Neural progenitor cell (in vitro differentiated cells): ENCODE measurements at regions not wholly inside any gene's neighbourhood (a gene's known extent, or its start where the extent isn't known, plus 50 kb on each side); places are given as distances from the start of the nearest gene placed in this dataset.

ENCODE experiments used
- DNase-seq: peaks from one replicate; pipeline ENCODE4 v3.0.0-alpha.2; 2016; ENCODE audit warnings: low spot score
- H2AFZ ChIP-seq: fragments of 200-600 bp; sonication (generic); replicated peaks from 2 replicates; pipeline ENCODE4 v1.6.1; 2016; ENCODE audit warnings: antibody characterized with exemption
- H3F3A ChIP-seq: fragments of 200-600 bp; sonication (generic); 2 replicates; pipeline ENCODE4 v1.6.1; 2016; ENCODE audit warnings: antibody characterized with exemption, low read depth
- H3K27ac ChIP-seq: fragments of 200-600 bp; sonication (generic); 2 replicates; pipeline ENCODE4 v1.5.1; 2016; ENCODE audit warnings: mild to moderate bottlenecking
- H3K27me3 ChIP-seq: fragments of 200-600 bp; sonication (generic); 2 replicates; pipeline ENCODE4 v1.6.1; 2016; ENCODE audit warnings: mild to moderate bottlenecking, moderate library complexity
- H3K36me3 ChIP-seq: fragments of 200-600 bp; sonication (generic); 2 replicates; pipeline ENCODE4 v1.5.1; 2016
- H3K4me1 ChIP-seq: fragments of 200-600 bp; sonication (generic); 2 replicates; pipeline ENCODE4 v1.6.1; 2016; ENCODE audit warnings: mixed run types
- H3K4me2 ChIP-seq: fragments of 200-600 bp; sonication (generic); 2 replicates; pipeline ENCODE4 v1.6.1; 2016
- H3K4me3 ChIP-seq: fragments of 200-600 bp; sonication (generic); 2 replicates; pipeline ENCODE4 v1.5.1; 2016
- H3K79me2 ChIP-seq: fragments of 200-600 bp; sonication (generic); 2 replicates; pipeline ENCODE4 v1.6.1; 2016; ENCODE audit warnings: low read depth
- H3K9ac ChIP-seq: fragments of 200-600 bp; sonication (generic); 2 replicates; pipeline ENCODE4 v1.6.1; 2016
- H3K9me3 ChIP-seq: fragments of 200-600 bp; sonication (generic); 2 replicates; pipeline ENCODE4 v1.5.1; 2016; ENCODE audit warnings: low read depth
- H4K20me1 ChIP-seq: fragments of 200-600 bp; sonication (generic); 2 replicates; pipeline ENCODE4 v1.6.1; 2016; ENCODE audit warnings: low read depth
- H3K27ac Mint-ChIP-seq: 3 replicates; pipeline ENCODE4 v1.8.0; 2021; ENCODE audit warnings: mixed read lengths
- H3K27me3 Mint-ChIP-seq: 2 replicates; pipeline ENCODE4 v1.8.0; 2022; ENCODE audit warnings: low read depth, mild to moderate bottlenecking, inconsistent platforms, moderate library complexity, mixed read lengths; ENCODE audit not compliant: insufficient read depth
- H3K36me3 Mint-ChIP-seq: 3 replicates; pipeline ENCODE4 v1.8.0; 2021; ENCODE audit warnings: mixed read lengths
- H3K4me1 Mint-ChIP-seq: 3 replicates; pipeline ENCODE4 v1.8.0; 2021; ENCODE audit warnings: mixed read lengths
- H3K4me3 Mint-ChIP-seq: 3 replicates; pipeline ENCODE4 v1.8.0; 2021; ENCODE audit warnings: mild to moderate bottlenecking, moderate library complexity, mixed read lengths
- H3K9me3 Mint-ChIP-seq: 3 replicates; pipeline ENCODE4 v1.8.0; 2020; ENCODE audit warnings: mixed read lengths
- EZH2 ChIP-seq: fragments of 200-600 bp; sonication (generic); IDR thresholded peaks from 2 replicates; pipeline ENCODE4 v1.6.1; 2017; ENCODE audit warnings: antibody characterized with exemption, mild to moderate bottlenecking, moderate library complexity
- EZH2phosphoT487 ChIP-seq: fragments of 200-600 bp; sonication (generic); IDR thresholded peaks from 2 replicates; pipeline ENCODE4 v1.6.1; 2017; ENCODE audit warnings: antibody characterized with exemption
- TF ChIP-seq, protein P1 (sequence below): fragments of 200-600 bp; sonication (generic); IDR thresholded peaks from 2 replicates; pipeline ENCODE4 v1.5.1; 2017; ENCODE audit warnings: antibody characterized with exemption, mild to moderate bottlenecking

DNA sequence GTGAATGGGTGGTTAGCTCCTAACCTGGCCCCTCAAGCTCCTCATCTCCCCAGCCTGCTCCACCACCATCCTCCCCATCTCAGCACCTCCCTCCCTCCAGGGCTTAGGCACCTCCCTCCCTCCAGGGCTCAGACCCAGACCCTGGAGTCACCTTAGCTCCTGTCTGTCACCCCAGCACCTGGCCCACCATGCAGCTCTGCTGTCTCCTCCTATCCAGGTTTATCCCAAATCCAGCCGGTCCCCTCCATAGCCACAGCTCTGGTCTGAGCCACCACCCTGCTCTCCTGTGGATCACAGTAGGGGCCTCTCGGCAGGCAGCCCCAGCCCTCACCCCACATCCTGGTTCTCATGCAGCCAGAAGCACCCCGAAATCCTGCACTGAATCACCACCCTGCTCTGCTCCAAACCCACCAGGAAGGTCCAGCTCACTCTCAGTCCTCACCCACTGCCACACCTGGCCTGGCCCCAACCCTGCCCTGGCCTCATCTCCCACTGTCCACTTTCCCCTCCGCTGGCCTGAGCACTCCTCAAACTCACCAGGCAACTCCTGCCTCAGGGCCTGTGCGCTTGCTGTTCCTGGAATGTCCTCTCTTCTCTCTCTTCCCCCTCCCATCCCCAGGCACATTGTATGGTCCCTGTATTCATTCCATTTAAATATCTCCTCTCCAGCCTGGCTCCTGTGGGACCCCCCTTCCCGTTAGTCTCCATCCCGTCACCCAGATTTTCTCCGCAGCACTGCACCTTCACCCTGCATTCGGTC, 62.6 kb downstream of the DIO3 start:
- TF ChIP-seq, protein P1, sequence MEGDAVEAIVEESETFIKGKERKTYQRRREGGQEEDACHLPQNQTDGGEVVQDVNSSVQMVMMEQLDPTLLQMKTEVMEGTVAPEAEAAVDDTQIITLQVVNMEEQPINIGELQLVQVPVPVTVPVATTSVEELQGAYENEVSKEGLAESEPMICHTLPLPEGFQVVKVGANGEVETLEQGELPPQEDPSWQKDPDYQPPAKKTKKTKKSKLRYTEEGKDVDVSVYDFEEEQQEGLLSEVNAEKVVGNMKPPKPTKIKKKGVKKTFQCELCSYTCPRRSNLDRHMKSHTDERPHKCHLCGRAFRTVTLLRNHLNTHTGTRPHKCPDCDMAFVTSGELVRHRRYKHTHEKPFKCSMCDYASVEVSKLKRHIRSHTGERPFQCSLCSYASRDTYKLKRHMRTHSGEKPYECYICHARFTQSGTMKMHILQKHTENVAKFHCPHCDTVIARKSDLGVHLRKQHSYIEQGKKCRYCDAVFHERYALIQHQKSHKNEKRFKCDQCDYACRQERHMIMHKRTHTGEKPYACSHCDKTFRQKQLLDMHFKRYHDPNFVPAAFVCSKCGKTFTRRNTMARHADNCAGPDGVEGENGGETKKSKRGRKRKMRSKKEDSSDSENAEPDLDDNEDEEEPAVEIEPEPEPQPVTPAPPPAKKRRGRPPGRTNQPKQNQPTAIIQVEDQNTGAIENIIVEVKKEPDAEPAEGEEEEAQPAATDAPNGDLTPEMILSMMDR: no peak
- peak overlapping the region; percentile 18 for H3K4me2 ChIP-seq
- Mint-ChIP-seq H3K4me3 (peak overlapping the region; percentile 3), H3K9me3 (no peaks in the 10 kb centered on the region), H3K27ac (peak overlapping the region; percentile 80), H3K4me1 (peaks cover 26% of the 10 kb centered on the region), H3K36me3 (no peaks in the 10 kb centered on the region), H3K27me3 (peaks cover 26% of the 10 kb centered on the region)
- H3K27ac ChIP-seq: no peak overlapping the region
- H3K4me1 ChIP-seq: peaks cover 17% of the 10 kb centered on the region
- DNase-seq: peak; percentile 33
- no peaks in the 10 kb centered on the region for H3K36me3 ChIP-seq
- no peaks in the 10 kb centered on the region for H3F3A ChIP-seq
- H3K9ac ChIP-seq: no peak overlapping the region
- H3K79me2 ChIP-seq: no peaks in the 10 kb centered on the region
- peak overlapping the region; percentile 85 for H2AFZ ChIP-seq
- H3K9me3 ChIP-seq: no peaks in the 10 kb centered on the region
- no peak overlapping the region for H3K4me3 ChIP-seq
- H4K20me1 ChIP-seq: no peaks in the 10 kb centered on the region
- peaks cover 4% of the 10 kb centered on the region for H3K27me3 ChIP-seq

GRCh38 chr14:101624536-101624935, 63.2 kb downstream of the DIO3 start:
- peak; percentile 45 for DNase-seq
- TF ChIP-seq EZH2 (no peak), EZH2phosphoT487 (no peak)
- TF ChIP-seq, protein P1: no peak
- peak overlapping the region; percentile 80 for H3K27ac Mint-ChIP-seq
- Histone ChIP-seq H3K27ac (no peak overlapping the region), H4K20me1 (no peaks in the 10 kb centered on the region), H3K4me2 (peak overlapping the region; percentile 18), H3K79me2 (no peaks in the 10 kb centered on the region), H3F3A (no peaks in the 10 kb centered on the region), H3K9me3 (no peaks in the 10 kb centered on the region), H2AFZ (peak overlapping the region; percentile 85), H3K4me3 (no peak overlapping the region), H3K4me1 (peaks cover 17% of the 10 kb centered on the region), H3K9ac (no peak overlapping the region), H3K27me3 (peaks cover 10% of the 10 kb centered on the region), H3K36me3 (no peaks in the 10 kb centered on the region)
- peaks cover 26% of the 10 kb centered on the region for H3K4me1 Mint-ChIP-seq
- H3K27me3 Mint-ChIP-seq: peaks cover 23% of the 10 kb centered on the region
- no peaks in the 10 kb centered on the region for H3K36me3 Mint-ChIP-seq
- no peaks in the 10 kb centered on the region for H3K9me3 Mint-ChIP-seq
- H3K4me3 Mint-ChIP-seq: peak overlapping the region; percentile 3

GRCh38 chr14:101625336-101626097, 64.2 kb downstream of the DIO3 start:
- no peak overlapping the region for H3K27ac Mint-ChIP-seq
- Histone ChIP-seq H3K4me3 (no peak overlapping the region), H3K27ac (no peak overlapping the region), H3K36me3 (no peaks in the 10 kb centered on the region), H3K79me2 (no peaks in the 10 kb centered on the region), H3K4me2 (no peak overlapping the region), H3K9ac (no peak overlapping the region), H3K27me3 (peaks cover 16% of the 10 kb centered on the region), H3K4me1 (peaks cover 17% of the 10 kb centered on the region), H3F3A (no peaks in the 10 kb centered on the region), H2AFZ (no peak overlapping the region), H3K9me3 (no peaks in the 10 kb centered on the region), H4K20me1 (no peaks in the 10 kb centered on the region)
- DNase-seq: no peak
- no peaks in the 10 kb centered on the region for H3K9me3 Mint-ChIP-seq
- no peak for TF ChIP-seq EZH2phosphoT487
- no peaks in the 10 kb centered on the region for H3K36me3 Mint-ChIP-seq
- H3K4me1 Mint-ChIP-seq: peaks cover 28% of the 10 kb centered on the region
- peaks cover 23% of the 10 kb centered on the region for H3K27me3 Mint-ChIP-seq
- H3K4me3 Mint-ChIP-seq: no peak overlapping the region

DNA sequence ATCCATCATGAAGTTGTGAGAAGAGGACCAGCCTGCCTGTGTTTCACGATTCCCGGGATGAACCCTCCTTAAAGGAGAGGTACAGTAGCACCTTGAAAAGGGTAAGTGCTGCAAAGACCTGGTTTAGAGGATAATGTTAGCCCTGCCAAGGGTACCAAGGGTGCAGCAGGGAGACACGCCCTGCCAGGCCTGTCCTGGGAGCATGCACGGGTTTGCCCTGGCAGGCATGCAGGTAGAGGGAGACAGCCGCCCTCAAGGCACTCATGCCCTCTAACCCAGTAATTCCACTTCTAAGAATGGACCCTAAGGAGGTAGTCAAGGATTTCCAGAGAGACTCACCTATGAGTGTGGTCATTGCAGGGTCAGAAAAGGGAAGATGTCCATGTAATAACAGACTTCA, 65.0 kb downstream of the DIO3 start:
- Histone ChIP-seq H3K27ac (no peak overlapping the region), H3K4me2 (no peak overlapping the region), H3K36me3 (no peaks in the 10 kb centered on the region), H3K4me1 (peaks cover 17% of the 10 kb centered on the region), H3F3A (no peaks in the 10 kb centered on the region), H3K9ac (no peak overlapping the region), H3K79me2 (no peaks in the 10 kb centered on the region), H3K27me3 (peaks cover 16% of the 10 kb centered on the region), H3K4me3 (no peak overlapping the region), H2AFZ (no peak overlapping the region), H4K20me1 (no peaks in the 10 kb centered on the region), H3K9me3 (no peaks in the 10 kb centered on the region)
- no peaks in the 10 kb centered on the region for H3K36me3 Mint-ChIP-seq
- H3K27ac Mint-ChIP-seq: no peak overlapping the region
- peaks cover 23% of the 10 kb centered on the region for H3K27me3 Mint-ChIP-seq
- no peaks in the 10 kb centered on the region for H3K9me3 Mint-ChIP-seq
- TF ChIP-seq EZH2phosphoT487 (no peak), EZH2 (no peak)
- TF ChIP-seq, protein P1: no peak
- H3K4me3 Mint-ChIP-seq: no peak overlapping the region
- H3K4me1 Mint-ChIP-seq: peaks cover 33% of the 10 kb centered on the region
- no peak for DNase-seq
